Left lung (tissue), 4 donors: ENCODE measurements at regions not wholly inside any gene's neighbourhood (a gene's known extent, or its start where the extent isn't known, plus 50 kb on each side); places are given as distances from the start of the nearest gene placed in this dataset.

Source experiments
- ATAC-seq: fragments of 200-7000 bp; cut with Tn5 transposase; one replicate; pipeline ENCODE4 v1.9.1; 2020; ENCODE audit warnings: moderate library complexity
- DNase-seq, 4 donors: peaks; one replicate each; pipeline ENCODE4 v3.0.0-alpha.2; 2013 to 2020
- H3K27ac ChIP-seq, 2 donors: fragments of 200-600 bp; sonication (generic) in 1 of 2; one replicate each; pipeline versions ENCODE4 v1.5.0 to v1.8.0; 2020 to 2021
- H3K27me3 ChIP-seq, 2 donors: fragments of 200-600 bp; sonication (generic) in 1 of 2; one replicate each; pipeline versions ENCODE4 v1.5.0 to v1.8.0; 2020 to 2021
- H3K36me3 ChIP-seq, 2 donors: fragments of 200-600 bp; sonication (generic) in 1 of 2; one replicate each; pipeline versions ENCODE4 v1.5.0 to v1.8.0; 2020 to 2021
- H3K4me1 ChIP-seq, 2 donors: fragments of 200-600 bp; one replicate each; pipeline ENCODE4 v1.8.0; 2021
- H3K4me3 ChIP-seq, 2 donors: fragments of 200-600 bp; sonication (generic) in 1 of 2; one replicate each; pipeline versions ENCODE4 v1.5.0 to v1.8.0; 2020 to 2021; ENCODE audit warnings: mild to moderate bottlenecking in 1 of 2
- H3K9me3 ChIP-seq, 2 donors: fragments of 200-600 bp; sonication (generic) in 1 of 2; one replicate each; pipeline versions ENCODE4 v1.5.0 to v1.8.0; 2020 to 2021
- intact Hi-C, 2 donors: fragments of 100-400 bp; cut with DNase I; formaldehyde crosslinking; loops; one replicate each; pipeline versions ENCODE4 v1.11.2 to v1.14.2; 2022
- TF ChIP-seq, protein P1 (sequence below), 2 donors: fragments of 200-600 bp; sonication (generic) in 1 of 2; IDR thresholded peaks; one replicate each; pipeline versions ENCODE4 v1.5.0 to v1.8.0; 2021; ENCODE audit warnings: antibody characterized with exemption in 2 of 2
- donor health status: DM: no; HTN: yes; CAD: no.
- donor health status: DM: no; HTN: no; CAD: no.

DNA sequence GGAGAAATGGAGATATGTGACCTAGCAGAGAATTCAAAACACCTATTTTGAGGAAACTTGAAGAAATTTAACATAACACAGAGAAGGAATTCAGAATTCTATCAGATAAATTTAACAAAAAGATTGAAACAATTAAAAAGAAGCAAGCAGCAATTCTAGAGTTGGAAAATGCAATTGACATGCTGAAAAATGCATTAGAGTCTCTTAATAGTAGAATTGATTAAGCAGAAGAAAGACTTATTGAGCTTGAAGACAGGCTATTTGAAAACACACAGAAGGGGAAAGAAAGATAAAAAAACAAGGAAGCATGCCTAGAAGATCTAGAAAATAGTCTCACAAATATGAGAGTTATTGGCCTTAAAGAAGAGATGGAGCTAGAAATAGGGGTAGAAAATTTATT is 87.8 kb upstream of the SLC1A1 start:
- Histone ChIP-seq H3K36me3 (no peaks in the 10 kb centered on the region), H3K4me3 (no peak overlapping the region), H3K27ac (no peak overlapping the region), H3K9me3 (peaks cover 0 to 33% of the 10 kb centered on the region in 2 donors), H3K27me3 (no peaks in the 10 kb centered on the region), H3K4me1 (no peaks in the 10 kb centered on the region)
- ATAC-seq (no peak), DNase-seq (no peak)
- intact Hi-C loops = no loop called here
- TF ChIP-seq, protein P1, sequence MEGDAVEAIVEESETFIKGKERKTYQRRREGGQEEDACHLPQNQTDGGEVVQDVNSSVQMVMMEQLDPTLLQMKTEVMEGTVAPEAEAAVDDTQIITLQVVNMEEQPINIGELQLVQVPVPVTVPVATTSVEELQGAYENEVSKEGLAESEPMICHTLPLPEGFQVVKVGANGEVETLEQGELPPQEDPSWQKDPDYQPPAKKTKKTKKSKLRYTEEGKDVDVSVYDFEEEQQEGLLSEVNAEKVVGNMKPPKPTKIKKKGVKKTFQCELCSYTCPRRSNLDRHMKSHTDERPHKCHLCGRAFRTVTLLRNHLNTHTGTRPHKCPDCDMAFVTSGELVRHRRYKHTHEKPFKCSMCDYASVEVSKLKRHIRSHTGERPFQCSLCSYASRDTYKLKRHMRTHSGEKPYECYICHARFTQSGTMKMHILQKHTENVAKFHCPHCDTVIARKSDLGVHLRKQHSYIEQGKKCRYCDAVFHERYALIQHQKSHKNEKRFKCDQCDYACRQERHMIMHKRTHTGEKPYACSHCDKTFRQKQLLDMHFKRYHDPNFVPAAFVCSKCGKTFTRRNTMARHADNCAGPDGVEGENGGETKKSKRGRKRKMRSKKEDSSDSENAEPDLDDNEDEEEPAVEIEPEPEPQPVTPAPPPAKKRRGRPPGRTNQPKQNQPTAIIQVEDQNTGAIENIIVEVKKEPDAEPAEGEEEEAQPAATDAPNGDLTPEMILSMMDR (IDR thresholded peaks at IDR 0.05) = no peak

DNA sequence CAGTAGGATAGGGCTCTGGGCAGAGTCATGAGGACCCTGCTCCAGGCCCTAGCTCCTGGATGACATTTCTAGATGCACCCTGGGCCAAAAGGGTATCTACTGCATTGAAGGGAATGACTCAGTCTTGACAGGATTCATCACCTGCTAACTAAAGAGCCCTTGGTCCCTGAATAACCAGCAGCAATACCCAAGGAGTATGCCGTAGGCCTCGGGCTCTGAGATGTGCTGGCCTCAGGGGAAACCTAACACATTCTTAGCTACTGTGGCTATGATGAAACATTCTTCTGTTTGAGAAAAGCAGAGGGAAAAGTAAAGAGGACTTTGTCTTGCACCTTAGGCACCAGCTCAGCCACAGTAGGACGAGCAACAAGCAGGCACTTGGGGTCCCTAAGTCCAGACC is 89.5 kb upstream of the SLC1A1 start:
- no peak for ATAC-seq
- Histone ChIP-seq H3K4me3 (no peak overlapping the region), H3K9me3 (peaks cover 0 to 21% of the 10 kb centered on the region in 2 donors), H3K27me3 (no peaks in the 10 kb centered on the region), H3K27ac (no peak overlapping the region), H3K36me3 (no peaks in the 10 kb centered on the region), H3K4me1 (no peaks in the 10 kb centered on the region)
- TF ChIP-seq, protein P1 (IDR thresholded peaks at IDR 0.05) = no peak
- intact Hi-C loops = no loop called here
- DNase-seq = no peak

DNA sequence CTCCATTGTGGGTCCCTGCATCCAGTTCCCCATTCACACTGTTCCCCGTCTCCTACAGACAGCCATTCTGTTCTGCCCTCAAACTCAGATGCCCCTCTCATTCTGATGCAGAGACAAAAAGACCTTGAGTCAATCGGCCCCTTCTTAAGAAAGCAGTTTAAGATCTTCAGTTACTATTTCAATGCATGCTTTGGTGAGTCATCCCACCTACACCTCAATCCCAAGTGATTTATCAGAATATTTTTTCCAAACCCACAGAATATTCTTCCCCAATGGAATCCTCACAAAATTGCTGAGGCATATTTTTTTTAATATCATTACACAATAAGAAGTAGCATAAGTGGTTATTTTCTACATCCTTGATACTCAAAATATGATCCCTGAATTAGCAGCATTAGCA is 92.4 kb upstream of the SLC1A1 start:
- intact Hi-C loops = no loop called here
- no peak for DNase-seq
- TF ChIP-seq, protein P1 (IDR thresholded peaks at IDR 0.05) = no peak
- H3K27me3 ChIP-seq = no peaks in the 10 kb centered on the region
- no peaks in the 10 kb centered on the region for H3K4me1 ChIP-seq
- H3K9me3 ChIP-seq = peaks cover 0 to 14% of the 10 kb centered on the region in 2 donors
- no peak for ATAC-seq
- H3K4me3 ChIP-seq = no peak overlapping the region
- no peak overlapping the region for H3K27ac ChIP-seq
- H3K36me3 ChIP-seq = no peaks in the 10 kb centered on the region

DNA sequence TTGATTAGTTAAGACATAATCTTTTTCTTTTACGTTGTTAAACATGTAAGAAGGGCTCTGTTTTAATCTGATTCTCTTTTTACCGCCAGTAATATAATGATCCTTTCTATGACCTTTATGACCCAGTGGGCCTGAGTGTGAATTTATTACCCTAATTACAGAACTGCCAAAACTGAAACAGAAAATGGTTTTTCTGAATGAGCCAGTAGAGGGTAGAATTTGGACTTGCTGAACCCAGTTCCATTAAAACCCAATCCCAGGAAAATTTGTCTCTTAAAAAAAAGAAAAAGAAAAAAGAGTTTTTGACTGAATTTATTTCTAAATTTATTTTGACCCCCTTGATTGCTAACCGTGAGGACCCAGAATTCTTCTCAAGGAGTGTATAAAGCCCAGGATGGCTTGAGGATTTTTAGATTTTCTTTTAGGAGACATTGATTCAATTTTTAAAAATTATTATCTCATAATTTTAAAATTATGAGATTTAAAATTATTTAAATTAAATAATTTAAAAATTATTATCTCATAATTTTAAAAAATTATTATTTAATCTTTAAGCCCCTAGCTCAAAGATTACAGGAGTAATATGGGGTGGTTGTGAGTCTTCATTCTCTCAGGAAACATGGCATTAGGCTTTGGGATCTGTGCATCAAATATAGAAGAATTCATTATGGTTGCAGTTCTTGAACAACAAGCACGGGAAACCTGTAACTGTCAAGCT is 94.1 kb upstream of the GLIS3 start:
- Histone ChIP-seq H3K27ac (no peak overlapping the region), H3K27me3 (no peaks in the 10 kb centered on the region), H3K9me3 (no peaks in the 10 kb centered on the region), H3K4me3 (no peak overlapping the region), H3K36me3 (no peaks in the 10 kb centered on the region), H3K4me1 (no peaks in the 10 kb centered on the region)
- TF ChIP-seq, protein P1 (IDR thresholded peaks at IDR 0.05) = no peak
- ATAC-seq = no peak
- intact Hi-C loops = no loop called here
- no peak for DNase-seq

DNA sequence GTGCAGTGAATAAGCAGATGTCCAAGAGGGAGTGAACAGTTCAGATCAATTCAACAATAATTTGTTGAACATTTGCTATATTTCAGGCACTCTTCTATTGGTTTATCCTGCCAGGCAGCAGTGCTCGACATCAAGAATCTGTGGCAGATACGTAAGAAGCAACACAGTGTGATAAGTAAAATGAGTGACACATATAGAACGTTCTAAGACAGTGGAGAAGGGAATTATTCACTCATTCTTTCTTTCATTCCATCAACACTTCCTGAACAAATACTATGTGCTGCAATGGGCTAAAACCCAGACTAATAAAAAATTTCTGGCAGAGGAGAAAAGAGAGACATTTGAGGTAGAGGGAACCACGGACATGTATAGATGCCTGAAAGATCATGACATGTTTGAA is 89.9 kb upstream of the GLIS3 start:
- Histone ChIP-seq H3K36me3 (no peaks in the 10 kb centered on the region), H3K27ac (no peak overlapping the region), H3K27me3 (no peaks in the 10 kb centered on the region), H3K4me1 (no peaks in the 10 kb centered on the region), H3K9me3 (no peaks in the 10 kb centered on the region), H3K4me3 (no peak overlapping the region)
- ATAC-seq (no peak), DNase-seq (no peak)
- intact Hi-C loops = no loop called here
- TF ChIP-seq, protein P1 (IDR thresholded peaks at IDR 0.05) = no peak
